Suppressor macrophage (primary cell): ENCODE measurements at regions not wholly inside any gene's neighbourhood (a gene's known extent, or its start where the extent isn't known, plus 50 kb on each side); places are given as distances from the start of the nearest gene placed in this dataset.
"Not testable (repeated sequence)": the region's sequence is repeated elsewhere in the genome, so short reads cannot be mapped to it uniquely, and the experiment has no call there.

Experiments
- DNase-seq, 4 experiments: peaks; one replicate each; pipeline ENCODE4 v3.0.0-alpha.2; 2020 to 2022

GRCh38 chr17:13659051-13659450 is 57.3 kb upstream of the HS3ST3A1 start:
- DNase-seq: not testable (repeated sequence)

GRCh38 chr17:13665872-13666635 is 64.3 kb upstream of the HS3ST3A1 start:
- DNase-seq: no peak

DNA sequence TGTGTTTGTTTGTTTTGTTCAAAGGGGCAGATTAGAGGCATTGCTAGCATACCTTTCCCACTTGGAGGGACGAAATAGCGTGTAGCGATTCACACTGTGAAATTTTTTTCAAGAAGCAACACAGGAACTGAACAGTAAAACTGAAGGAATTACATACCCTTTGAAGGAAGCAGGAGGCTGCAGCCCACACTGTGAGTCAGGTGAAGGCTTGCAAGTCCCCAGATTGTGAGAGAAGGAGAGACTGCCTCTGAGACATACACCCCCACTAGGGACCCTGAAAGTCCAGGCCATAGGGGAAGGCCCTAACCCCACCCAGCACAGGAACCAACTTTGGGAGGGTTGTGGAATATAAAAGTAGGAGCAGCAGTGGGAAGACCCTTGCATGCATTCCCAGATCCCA is 69.6 kb upstream of the HS3ST3A1 start:
- DNase-seq: no peak

DNA sequence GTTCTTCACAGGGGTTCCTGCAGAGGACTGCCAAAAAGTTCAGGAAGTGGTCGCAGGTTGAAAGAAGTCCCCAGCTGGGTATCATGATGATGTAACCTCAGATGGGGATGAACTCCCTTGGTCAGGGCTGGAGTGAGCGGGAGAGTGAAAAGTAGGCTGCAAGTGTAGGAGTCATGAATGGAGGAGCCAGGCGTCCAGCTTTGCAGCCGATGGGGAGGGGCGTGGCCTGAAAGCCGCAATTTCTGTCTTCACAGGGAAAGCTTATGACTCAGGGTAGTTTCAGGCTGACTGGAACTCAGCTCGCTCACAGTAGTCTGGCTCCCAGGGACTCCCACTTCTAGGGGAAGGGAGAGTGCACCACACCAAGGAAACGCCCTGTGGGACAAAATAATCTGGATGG is 70.0 kb upstream of the HS3ST3A1 start:
- no peak for DNase-seq

GRCh38 chr17:13678361-13678760 is 76.6 kb upstream of the HS3ST3A1 start:
- DNase-seq: no peak

DNA sequence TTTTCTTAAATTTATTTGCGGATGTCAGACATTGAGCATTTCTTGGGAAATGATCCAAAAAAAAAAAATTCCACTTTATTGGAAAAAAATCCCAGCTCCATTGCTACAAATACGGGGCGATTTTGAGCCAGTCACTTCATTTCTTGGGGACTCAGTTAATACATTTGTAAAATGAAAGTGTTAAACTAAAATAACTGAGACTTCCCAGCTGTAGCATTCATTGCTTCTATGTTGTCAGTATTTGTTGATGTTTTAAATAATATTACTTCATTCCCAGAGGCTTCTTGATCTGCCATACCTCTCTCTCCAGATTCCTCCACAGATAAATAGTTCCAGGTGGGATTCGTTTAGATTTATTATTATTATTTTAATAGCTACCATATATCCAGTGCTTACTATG is 77.1 kb upstream of the HS3ST3A1 start:
- no peak for DNase-seq

DNA sequence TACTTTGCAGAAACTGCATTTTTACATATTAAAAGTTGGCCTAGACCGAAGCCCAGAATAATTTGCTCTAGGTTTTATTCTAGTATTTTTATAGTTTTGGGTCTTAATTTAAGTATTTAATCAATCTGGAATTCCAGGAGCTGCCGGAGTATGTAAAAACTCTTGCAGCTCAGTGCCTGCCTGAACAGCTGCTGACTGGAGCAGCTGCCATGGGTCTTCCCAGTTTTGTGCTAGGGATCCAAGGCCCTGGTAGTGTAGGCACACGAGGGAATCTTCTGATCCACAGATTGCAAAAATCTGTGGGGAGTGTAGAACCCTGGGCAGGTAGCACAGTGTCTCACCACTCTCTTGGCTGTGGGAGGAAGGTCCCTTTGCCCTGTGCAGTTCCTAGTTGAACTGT is 87.0 kb upstream of the HS3ST3A1 start:
- no peak for DNase-seq

DNA sequence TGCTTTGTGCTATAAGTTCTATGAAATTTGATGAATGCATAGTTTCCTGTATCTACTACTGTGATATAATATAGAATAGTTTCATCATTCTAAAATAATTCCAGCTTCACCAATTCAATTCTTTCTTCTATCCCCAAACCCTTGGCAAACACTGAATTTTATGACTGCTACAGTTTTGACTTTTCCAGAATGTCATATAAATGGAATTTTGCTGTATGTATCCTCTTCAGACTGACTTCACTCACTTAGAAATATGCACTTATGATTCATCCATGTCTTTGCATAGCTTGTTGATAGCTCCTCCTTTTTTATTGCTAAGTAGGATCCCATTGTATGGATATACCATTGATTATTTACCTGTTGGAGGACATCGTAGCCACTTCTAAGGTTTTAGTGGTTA is 89.1 kb upstream of the HS3ST3A1 start:
- DNase-seq: no peak

- DNase-seq: no peak
These were observed 93.2 kb upstream of the HS3ST3A1 start for GRCh38 chr17:13694934-13695333.

DNA sequence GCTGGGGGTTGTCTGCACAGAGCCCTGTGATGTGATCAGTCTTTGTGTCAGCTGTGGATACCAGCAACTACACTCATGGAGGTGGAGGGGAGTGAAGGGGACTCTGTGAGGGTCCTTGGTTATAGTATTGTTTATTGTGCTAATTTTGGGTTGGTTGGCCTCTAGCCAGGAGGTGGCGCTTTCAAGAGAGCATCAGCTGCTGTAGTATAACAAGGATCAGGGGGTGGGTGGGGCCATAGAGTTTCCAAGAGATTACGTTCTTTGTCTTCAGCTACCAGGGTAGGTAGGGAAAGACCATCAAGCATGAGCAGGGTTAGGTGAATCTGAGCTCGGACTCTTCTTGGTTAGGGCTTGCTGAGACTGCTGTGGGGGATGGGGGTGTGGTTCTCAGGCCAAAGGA is 97.1 kb upstream of the HS3ST3A1 start:
- DNase-seq: no peak

- DNase-seq: no peak
These were observed 97.5 kb upstream of the HS3ST3A1 start for GRCh38 chr17:13699261-13699660.

- DNase-seq: no peak
These were observed 100.5 kb upstream of the HS3ST3A1 start for GRCh38 chr17:13702266-13702665.

- DNase-seq: no peak
These were observed 102.6 kb upstream of the HS3ST3A1 start for GRCh38 chr17:13704333-13704732.

DNA sequence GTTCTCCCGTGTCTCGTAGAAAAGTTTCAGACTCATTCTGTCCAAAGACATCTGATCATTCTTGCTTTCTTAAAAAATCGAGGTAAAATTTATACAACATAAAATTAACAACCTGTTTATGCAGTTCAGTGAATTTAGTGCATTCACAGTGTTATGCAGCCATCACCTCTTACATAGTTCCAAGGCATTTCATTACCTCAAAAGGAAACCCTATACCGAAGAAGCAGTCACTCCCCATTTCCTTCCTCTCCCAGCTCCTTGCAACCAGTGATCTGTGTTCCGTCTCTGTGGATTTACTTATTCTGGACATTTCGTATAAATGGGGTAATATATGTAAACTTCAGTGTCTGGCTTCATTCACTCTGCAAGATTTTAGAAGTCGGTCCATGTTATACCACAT is 103.5 kb upstream of the HS3ST3A1 start:
- DNase-seq: no peak

DNA sequence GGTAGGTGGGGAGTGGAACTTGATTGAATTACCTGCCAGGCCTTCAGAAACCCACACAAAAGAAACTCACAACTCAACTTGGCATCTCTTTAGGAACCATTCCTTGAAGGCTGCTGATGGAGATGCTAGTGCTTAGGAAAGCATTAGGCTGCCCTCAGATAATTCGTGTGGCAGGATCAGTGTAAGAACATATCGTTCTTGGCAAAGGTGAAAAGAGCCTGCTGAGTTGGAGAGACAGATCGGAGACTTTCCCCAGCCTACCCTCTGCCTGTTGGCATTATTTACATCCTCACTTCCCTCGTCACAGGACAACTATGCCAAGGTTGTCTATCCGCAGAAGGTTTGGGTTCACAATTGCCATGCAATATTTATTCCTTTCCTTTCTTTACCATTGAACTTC is 120.0 kb upstream of the HS3ST3A1 start:
- DNase-seq: no peak

DNA sequence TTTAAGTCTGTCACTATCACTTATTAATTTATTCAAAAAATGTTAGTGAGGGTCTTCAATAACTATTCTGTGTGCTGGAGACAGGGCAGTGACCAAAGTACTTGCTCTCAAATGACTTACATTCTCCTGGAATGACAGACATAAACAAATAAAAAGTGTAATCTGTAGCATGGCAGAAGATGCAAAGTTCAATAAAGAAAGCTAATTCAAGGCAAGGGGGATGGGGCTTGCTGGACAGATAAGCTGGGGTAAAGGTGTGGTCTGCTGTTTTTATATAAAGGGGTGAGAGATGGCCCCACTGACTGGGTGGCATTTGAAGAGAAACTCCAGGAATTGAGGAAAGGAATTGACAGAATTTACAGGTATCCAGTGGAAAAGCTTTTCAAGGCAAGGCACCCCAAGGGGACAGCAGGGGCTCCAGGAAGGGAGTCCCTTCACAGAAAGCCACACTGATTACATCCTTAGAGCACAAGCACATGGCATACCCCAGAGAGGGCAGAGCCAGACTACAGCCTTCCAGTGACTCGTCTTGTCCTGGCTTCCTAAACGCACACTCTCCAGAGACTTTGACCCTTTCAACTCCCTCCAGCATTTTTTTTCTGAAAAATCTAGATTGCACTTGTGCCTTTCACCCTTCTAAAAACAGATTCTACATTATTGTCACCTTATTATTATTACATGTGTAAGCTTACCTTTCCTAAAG is 123.7 kb upstream of the HS3ST3A1 start:
- DNase-seq: no peak

- DNase-seq: peak in 2 of 4 experiments; percentile 27 to 36
These were observed 125.9 kb upstream of the HS3ST3A1 start for GRCh38 chr17:13727441-13728171.

DNA sequence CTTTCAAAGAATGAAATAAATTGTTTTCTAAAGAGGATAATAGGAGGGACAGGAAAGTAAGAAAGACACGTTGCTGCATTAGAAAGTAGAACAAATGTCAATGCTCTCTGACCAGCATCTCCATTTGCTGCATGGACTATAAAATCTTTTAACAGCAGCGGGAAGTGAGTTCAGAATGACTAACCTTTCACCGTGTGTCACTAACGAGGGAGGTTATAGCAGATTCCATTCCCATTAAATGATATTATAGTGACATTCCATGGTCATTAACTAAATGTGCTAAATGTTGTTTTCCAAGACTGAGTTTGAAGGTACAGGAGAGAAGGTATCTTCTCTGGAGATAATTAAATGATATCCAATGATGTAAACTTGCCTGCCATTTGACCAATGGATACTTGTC is 127.1 kb upstream of the HS3ST3A1 start:
- DNase-seq: no peak

GRCh38 chr17:13729466-13730134 is 127.9 kb upstream of the HS3ST3A1 start:
- DNase-seq: no peak

DNA sequence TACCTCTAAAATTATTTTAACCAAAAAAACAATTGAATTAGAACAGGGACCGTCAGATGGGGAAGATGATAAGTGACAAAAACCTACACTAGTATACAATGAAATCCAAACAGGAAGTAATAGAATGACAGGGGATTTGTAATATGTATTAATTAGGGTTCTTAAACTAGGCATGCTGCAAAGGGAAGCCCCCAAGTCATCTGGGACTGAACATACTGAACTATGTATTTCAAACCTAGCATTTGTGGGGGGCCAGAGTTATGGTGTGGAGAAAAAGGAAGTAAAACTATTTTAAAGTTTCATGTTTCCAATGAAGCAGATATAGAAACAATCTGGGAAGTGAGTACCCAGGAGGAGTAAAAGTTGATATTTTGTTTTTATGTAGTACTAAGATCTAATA is 133.2 kb upstream of the HS3ST3A1 start:
- DNase-seq: no peak

- DNase-seq: no peak
These were observed 133.7 kb upstream of the HS3ST3A1 start for GRCh38 chr17:13735444-13735843.

DNA sequence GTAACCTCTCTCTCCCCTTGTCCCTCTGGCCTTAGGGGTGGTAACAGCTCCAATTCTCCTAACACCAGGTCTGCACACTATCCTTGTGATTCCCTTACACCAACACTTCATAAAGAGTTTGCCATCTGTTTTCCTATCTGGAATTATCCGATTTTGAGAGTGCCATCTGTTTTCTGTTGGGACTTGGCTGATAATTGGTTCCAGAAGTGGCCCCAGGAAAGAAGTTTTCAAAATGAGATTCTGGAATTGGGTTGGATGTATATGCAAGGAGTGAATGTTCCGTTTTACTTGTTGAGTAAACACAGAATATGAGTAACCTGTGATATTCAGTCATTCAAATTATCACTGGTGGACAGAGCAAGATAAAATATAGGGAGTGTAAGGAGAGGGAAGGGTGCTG is 134.1 kb upstream of the HS3ST3A1 start:
- no peak for DNase-seq

DNA sequence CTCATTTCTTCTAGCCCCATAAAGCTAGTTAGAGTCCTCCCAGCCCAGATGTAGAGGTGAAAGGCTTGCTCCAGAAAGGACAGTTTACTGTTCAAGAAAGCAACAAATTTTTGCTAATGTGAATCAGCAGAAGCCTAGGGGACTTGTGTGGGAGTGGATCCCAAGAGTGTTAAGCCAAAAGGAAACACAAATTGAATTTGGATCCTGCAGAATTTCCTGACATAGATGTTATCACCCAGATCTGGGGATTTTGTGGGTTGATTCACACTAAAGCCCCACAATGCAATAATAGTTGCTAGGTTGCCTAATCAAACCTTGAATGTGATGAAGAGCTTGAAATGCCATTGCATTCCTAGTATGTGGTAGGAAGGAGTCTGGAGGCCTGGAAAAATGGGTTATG is 135.2 kb upstream of the HS3ST3A1 start:
- DNase-seq: no peak
